NCI-H524 treated with DMSO at 0.1 percent for 48 hours (cell line): ENCODE measurements at regions not wholly inside any gene's neighbourhood (a gene's known extent, or its start where the extent isn't known, plus 50 kb on each side); places are given as distances from the start of the nearest gene placed in this dataset.

Source experiments
- DNase-seq: peaks from one replicate; lab custom pipeline; 2025; lab: John Stamatoyannopoulos, UW

GRCh38 chr4:99712530-99712929 is 54.9 kb upstream of the C4orf54 start:
- no peak for DNase-seq

- no peak for DNase-seq
These were observed 54.5 kb upstream of the C4orf54 start for GRCh38 chr4:99712099-99712498.

- DNase-seq: no peak
These were observed 54.0 kb upstream of the C4orf54 start for GRCh38 chr4:99711657-99712056.

DNA sequence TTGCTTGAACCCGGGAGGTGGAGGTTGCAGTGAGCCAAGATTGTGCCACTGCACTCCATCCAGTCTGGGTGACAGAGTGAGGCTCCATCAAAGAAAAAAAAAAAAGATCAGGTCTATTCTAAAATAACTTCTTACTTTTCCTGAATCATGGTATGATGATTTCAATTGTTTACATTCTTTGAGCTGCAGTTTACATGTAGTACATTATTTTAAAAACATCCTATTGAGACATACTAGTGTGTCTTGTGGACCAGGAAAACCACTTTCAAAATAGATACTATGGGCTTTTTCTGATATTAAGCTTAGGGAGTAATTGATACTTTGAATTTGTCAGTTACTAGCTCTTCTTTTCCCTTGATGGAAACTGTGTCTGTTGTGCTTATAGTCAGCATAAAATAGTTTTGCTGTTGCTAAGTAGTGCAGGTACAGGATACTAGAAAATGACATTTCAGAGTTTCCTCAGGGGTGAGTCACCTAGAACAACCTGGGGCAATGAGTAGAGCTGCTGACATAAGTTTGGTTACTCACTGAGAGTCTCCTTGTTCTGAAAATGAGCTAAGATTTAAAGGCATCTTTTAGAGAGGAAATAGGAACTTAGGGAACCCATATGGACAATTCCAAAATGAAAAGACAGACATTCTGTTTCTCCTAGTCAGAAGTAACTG is 53.2 kb upstream of the C4orf54 start:
- DNase-seq: no peak

DNA sequence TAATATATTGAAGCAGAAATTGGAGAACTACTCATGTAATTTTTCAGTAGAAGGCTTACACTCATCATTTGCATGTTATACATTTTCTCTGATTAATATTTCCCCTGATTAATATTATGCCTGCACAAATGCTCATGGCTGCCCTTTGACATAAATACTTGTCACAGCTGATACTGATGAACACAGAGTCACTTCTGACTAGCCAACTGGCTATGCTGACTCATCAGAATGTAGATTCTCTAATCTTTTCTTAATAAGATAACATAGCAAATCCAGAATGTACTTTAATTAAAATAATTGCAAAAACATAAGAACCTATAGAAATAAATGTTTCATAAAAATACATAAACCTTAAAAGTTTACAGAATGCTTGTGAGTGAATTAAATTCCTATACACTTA is 52.4 kb upstream of the C4orf54 start:
- DNase-seq: no peak

GRCh38 chr4:99708551-99708950 is 50.9 kb upstream of the C4orf54 start:
- DNase-seq: no peak
